ENCODE measurements at regions not wholly inside any gene's neighbourhood (a gene's known extent, or its start where the extent isn't known, plus 50 kb on each side); places are given as distances from the start of the nearest gene placed in this dataset.
"Not testable (repeated sequence)": the region's sequence is repeated elsewhere in the genome, so short reads cannot be mapped to it uniquely, and the experiment has no call there.

GRCh38 chr2:6139142-6139541, 447.0 kb downstream of the SOX11 start:
- 69 to 82% (median 76%) methylated on average over 3 of the region's 3 CpGs for WGBS, 5 donors
- Histone ChIP-seq H3K36me3 (no peaks in the 10 kb centered on the region), H3K9me3 (peaks cover 0 to 9% (median 5%) of the 10 kb centered on the region in 4 donors), H3K27ac (no peak overlapping the region), H3K4me1 (peaks cover 0 to 6% (median 0%) of the 10 kb centered on the region in 4 donors), H3K27me3 (no peaks in the 10 kb centered on the region), H3K4me3 (no peak overlapping the region)
- intact Hi-C loops (cut with DNase I; ENCODE audit: low total_unique reads) = no loop called here
- DNase-seq = no peak
- TF ChIP-seq POLR2A (IDR thresholded peaks at IDR 0.05) (no peak), POLR2AphosphoS5 (IDR thresholded peaks at IDR 0.05) (no peak), EP300 (IDR thresholded peaks at IDR 0.05) (no peak)
- TF ChIP-seq, protein P1, sequence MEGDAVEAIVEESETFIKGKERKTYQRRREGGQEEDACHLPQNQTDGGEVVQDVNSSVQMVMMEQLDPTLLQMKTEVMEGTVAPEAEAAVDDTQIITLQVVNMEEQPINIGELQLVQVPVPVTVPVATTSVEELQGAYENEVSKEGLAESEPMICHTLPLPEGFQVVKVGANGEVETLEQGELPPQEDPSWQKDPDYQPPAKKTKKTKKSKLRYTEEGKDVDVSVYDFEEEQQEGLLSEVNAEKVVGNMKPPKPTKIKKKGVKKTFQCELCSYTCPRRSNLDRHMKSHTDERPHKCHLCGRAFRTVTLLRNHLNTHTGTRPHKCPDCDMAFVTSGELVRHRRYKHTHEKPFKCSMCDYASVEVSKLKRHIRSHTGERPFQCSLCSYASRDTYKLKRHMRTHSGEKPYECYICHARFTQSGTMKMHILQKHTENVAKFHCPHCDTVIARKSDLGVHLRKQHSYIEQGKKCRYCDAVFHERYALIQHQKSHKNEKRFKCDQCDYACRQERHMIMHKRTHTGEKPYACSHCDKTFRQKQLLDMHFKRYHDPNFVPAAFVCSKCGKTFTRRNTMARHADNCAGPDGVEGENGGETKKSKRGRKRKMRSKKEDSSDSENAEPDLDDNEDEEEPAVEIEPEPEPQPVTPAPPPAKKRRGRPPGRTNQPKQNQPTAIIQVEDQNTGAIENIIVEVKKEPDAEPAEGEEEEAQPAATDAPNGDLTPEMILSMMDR (IDR thresholded peaks at IDR 0.05) = no peak

GRCh38 chr2:6139916-6140315, 447.7 kb downstream of the SOX11 start:
- peak in 1 of 2 donors; percentile 34 for DNase-seq
- Histone ChIP-seq H3K27ac (no peak overlapping the region), H3K9me3 (peaks cover 0 to 11% (median 6%) of the 10 kb centered on the region in 4 donors), H3K4me1 (peaks cover 0 to 6% (median 0%) of the 10 kb centered on the region in 4 donors), H3K4me3 (no peak overlapping the region), H3K36me3 (no peaks in the 10 kb centered on the region), H3K27me3 (no peaks in the 10 kb centered on the region)
- 24 to 59% (median 32%) methylated on average over 1 of the region's 1 CpG for WGBS, 5 donors
- intact Hi-C loops (cut with DNase I; ENCODE audit: low total_unique reads) = no loop called here
- TF ChIP-seq POLR2A (IDR thresholded peaks at IDR 0.05) (no peak), POLR2AphosphoS5 (IDR thresholded peaks at IDR 0.05) (no peak), EP300 (IDR thresholded peaks at IDR 0.05) (no peak)
- TF ChIP-seq, protein P1 (IDR thresholded peaks at IDR 0.05) = no peak

DNA sequence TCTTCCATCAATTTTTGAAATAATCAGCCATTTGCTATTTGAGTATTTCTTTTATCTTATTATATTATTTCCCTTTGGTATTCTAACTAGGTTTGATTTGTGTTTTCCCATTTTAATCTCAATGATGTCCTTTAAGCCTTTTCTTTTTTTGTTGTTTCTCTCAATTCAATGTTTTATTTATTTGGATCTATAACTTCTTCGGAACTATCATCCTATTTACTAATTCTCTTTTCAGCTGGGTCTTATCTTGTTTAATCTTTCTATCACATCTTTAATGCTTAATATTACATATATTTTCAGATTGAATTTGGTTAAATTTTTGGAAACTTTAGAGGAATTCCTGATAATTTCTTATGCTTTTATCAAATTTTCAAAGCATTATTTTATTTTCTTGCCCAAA, 448.3 kb downstream of the SOX11 start:
- no peak for DNase-seq
- no peaks in the 10 kb centered on the region for H3K27me3 ChIP-seq
- peaks cover 0 to 11% (median 6%) of the 10 kb centered on the region in 4 donors for H3K9me3 ChIP-seq
- no peaks in the 10 kb centered on the region for H3K36me3 ChIP-seq
- TF ChIP-seq, protein P1 (IDR thresholded peaks at IDR 0.05) = no peak
- TF ChIP-seq POLR2AphosphoS5 (IDR thresholded peaks at IDR 0.05) (no peak), EP300 (IDR thresholded peaks at IDR 0.05) (no peak), POLR2A (IDR thresholded peaks at IDR 0.05) (no peak)
- H3K4me3 ChIP-seq = no peak overlapping the region
- WGBS, 5 donors = 91 to 98% (median 96%) methylated on average over 1 of the region's 1 CpG
- no peak overlapping the region for H3K27ac ChIP-seq
- peaks cover 0 to 6% (median 0%) of the 10 kb centered on the region in 4 donors for H3K4me1 ChIP-seq
- intact Hi-C loops (cut with DNase I; ENCODE audit: low total_unique reads) = no loop called here

DNA sequence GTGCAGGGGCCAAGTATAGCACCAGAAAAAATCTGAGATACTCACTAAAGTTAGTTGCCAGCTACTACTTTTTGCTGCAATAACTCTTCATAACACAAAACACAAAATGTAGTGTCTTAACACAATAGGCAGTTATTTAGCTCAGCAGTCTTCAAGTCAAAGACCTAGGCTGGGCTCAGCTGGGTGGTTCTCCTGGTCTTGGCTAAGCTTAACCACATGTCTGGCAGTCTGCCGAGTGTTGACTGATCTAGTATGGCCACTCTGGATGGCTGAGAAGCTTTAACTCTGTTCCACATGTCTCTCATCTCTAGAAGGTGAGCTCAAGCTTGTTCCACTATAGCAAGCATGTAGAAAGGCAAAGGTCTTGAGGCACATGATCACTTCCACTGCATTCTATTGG, 451.6 kb downstream of the SOX11 start:
- no peak for TF ChIP-seq EP300 (IDR thresholded peaks at IDR 0.05)
- TF ChIP-seq, protein P1 (IDR thresholded peaks at IDR 0.05) = no peak
- no peak for TF ChIP-seq POLR2AphosphoS5 (IDR thresholded peaks at IDR 0.05)
- no peak for TF ChIP-seq POLR2A (IDR thresholded peaks at IDR 0.05)
- H3K9me3 ChIP-seq = peaks cover 0 to 11% (median 6%) of the 10 kb centered on the region in 4 donors
- no peaks in the 10 kb centered on the region for H3K36me3 ChIP-seq

DNA sequence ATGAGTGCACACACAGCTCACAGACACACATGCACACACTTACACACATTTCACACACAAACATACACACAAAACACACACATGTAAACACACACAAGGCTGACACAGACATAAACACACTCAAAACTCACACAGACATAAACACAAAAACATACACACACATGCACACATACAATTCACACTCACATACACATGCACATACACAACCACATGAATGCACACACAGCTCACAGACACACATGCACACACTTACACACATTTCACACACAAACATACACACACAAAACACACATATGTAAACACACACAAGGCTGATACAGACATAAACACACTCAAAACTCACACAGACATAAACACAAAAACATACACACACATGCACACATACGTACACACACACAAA, 455.0 kb downstream of the SOX11 start:
- DNase-seq; H3K4me1 ChIP-seq; H3K36me3 ChIP-seq; H3K27ac ChIP-seq; H3K27me3 ChIP-seq; intact Hi-C loops (cut with DNase I; ENCODE audit: low total_unique reads); H3K4me3 ChIP-seq: not testable (repeated sequence)
- WGBS, 5 donors = 42 to 98% (median 89%) methylated on average over 1 of the region's 1 CpG
- peaks cover 0 to 11% (median 6%) of the 10 kb centered on the region in 4 donors for H3K9me3 ChIP-seq

More for the DNA sequence above, 451.6 kb downstream of the SOX11 start:
- H3K4me1 ChIP-seq = peaks cover 0 to 6% (median 0%) of the 10 kb centered on the region in 4 donors
- H3K27ac ChIP-seq = no peak overlapping the region
- intact Hi-C loops (cut with DNase I; ENCODE audit: low total_unique reads) = no loop called here
- no peak overlapping the region for H3K4me3 ChIP-seq
- H3K27me3 ChIP-seq = no peaks in the 10 kb centered on the region
- DNase-seq = no peak
- WGBS, 5 donors = 77 to 92% (median 88%) methylated on average over 1 of the region's 1 CpG
